UCSD-AML1 (cell line): ENCODE measurements at regions not wholly inside any gene's neighbourhood (a gene's known extent, or its start where the extent isn't known, plus 50 kb on each side); places are given as distances from the start of the nearest gene placed in this dataset.

ENCODE experiments used
- DNase-seq: peaks from one replicate; lab custom pipeline; 2025; ENCODE audit not compliant: unreplicated experiment; lab: John Stamatoyannopoulos, UW

DNA sequence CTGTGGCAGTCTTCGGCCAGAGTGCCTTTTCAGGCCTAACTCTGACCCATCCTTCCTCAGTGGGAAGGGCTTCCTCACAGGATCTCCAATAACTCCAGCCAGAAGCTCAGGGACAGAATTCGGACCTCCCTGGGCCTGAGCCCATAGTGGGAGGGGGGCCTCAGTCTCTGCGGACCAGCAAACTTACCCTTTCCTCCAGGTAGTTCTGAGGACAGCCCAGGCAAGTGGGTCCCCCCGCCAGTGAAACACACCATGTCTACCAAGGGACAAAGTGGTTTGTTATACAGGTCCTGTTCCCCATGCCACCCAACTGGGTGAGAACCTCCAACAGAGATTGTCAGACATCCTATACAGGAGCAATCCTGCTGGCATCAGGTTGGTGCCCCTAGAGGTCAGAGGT lies 350.4 kb downstream of the RAB28 start:
- no peak for DNase-seq

DNA sequence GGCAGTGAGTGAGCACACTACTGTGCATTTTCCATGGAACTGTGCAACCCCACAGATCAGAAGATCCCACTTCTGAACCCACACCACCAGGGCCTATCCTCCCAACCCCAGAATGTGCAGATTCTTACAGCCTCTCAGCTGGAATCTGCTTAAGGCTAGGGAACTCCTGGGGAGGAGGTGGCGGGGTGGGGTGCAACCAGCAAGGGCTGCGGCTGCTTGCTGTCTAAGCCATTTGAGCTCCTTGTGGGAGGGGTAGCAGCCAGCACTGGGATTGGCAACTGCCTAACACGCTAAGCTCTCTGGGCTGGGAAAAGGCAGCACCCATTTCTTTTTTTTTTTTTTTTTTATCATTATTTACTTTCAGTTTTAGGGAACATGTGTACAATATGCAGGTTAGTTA lies 353.3 kb downstream of the RAB28 start:
- DNase-seq: no peak

DNA sequence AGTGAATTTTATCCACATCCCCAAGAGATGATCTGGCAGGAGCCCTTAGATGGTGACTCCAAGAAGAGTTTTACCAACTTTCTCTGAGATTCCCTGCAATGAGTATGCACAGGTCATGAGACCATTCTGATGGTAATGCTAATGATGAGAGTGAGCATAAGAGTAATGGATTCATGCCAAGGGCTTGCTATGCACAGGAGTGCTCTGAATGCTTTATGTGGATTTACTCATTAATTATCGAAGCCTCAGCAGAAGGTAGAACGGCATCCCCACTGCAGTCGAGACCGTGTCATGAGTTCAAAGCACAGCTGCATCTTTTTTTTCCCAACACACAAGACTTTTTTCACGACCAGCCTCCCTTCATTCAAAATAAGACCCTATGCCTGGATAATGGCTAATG lies 355.0 kb downstream of the RAB28 start:
- DNase-seq: no peak

DNA sequence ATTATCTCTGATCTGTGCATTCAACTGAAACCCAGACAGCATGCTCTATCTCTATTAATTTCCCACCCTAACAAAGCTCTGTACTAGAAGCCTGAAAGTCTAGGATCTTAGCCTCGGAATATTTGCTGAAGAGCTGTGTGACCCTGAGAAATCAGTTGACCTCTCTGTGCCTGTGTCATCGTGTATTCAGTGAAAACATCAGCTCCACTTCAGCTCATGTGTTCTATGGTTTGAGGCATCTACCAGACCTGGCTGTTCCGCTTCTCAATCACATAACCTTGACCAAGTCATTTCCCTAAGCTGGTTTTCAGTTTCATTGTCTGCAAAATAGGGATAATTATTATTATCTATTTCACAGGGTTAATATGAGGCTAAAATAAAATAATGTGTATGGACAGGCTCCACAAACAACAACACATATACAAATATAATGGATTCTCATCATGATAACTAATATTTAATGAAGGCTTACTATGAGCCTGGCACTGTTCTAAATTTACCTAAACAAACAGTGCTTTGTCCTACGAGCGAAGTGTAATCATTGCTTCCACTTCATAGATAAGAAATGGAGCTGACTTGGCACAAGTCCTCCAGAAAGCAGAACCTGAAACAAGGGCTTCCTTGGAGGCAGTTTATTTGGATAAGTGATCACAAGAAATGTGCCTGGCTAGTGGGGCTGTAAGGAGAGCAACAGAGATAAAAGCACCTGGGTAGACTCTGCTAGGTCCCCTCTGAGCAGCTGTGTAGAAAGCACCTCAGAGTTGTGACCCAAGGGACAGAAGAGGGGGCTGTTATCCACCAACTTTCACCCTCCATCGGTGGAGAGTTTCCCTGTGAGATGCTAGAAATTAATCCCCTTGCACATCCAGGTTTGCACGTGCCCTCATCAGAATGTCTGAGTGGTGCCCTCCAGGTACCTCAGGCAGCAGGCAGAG lies 356.9 kb downstream of the RAB28 start:
- DNase-seq: no peak

DNA sequence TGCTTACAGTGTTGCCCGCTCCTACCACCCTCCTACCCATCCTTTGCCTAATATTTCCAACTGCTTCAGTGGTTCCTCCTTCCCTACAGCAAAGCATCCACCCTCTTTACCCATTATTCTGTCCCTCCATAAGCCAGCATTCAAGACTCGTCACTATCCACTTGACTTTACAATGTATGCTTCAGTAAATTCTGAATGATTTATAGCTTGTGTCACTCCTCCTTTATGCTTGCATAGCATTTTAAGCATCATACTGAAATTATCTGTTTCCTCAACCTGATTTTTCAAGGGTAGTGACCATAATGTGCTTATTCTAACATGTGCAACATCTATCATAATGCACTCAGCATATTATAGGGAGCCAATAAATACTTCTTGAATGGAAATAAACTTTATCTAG lies 365.5 kb downstream of the RAB28 start:
- DNase-seq: no peak

DNA sequence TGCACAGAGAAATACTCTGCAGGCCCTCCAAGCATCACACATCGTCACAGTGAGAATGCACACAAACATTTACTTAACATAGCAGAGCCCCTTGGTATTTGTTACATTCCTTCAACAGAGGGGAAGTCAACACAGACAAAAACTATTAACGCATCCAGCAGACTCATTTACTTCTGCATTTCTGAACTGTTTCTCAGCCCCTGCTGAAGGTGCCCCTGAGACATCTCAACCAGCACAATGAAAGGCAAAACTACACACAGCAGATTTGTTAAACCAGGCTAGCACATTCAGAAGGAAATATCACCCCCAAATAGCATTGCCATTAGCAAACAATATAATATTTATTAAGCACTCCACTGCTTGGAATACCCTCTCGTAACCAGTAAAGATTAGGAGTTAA lies 367.0 kb downstream of the RAB28 start:
- DNase-seq: no peak

DNA sequence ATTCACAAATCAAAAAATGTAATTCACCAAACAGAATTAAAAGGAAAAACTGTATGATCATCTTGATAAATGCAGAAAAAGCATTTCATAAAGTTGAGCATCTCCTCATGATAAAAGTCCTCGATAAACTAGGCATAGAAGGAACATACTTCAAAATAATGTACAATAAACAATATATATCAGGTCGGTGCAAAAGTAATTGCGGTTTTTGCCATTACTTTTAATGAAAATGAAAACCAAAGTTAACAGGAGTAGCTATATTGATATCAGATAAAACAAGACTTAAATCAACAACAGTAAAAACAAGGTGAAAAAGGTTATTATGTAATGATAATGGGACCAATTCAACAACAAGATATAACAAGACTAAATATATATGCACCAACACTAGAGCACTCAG lies 372.1 kb downstream of the RAB28 start:
- no peak for DNase-seq

DNA sequence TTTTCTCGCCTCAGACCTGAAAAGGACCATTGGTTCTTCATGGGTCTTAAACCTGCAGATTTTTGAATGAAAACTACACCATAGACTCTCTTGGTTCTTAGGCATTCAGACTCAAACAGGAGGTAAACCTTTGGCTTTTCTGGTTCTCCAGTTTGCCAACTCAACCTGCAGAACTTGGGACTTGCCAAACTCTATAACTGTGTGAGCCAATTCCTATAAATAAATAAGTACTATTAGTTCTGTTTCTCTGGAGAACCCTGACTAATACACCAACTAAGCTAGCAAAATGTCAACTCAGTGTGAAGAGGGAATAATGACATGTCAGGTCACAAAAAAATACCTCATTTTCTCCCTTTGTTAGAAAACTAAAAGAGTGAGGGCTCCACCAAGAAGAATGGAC lies 374.6 kb downstream of the RAB28 start:
- no peak for DNase-seq

DNA sequence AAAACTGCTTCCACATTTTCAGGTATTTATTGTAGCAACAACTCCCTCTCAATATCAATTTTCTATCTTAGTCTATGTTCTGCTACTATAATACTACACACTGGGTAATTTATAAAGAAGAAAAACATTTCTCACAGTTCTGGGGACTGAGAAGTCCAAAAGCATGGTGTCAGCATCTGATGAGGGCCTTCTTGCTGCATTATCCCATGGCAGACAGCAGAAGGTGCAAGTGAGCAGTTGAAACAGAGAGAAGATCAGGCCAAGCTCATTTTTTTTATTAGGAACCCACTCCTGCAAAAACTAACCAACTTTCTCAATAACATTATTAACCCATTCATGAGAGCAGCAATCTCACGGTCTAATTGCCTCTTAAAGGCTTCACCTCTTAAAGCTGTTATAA lies 376.0 kb downstream of the RAB28 start:
- DNase-seq: no peak

DNA sequence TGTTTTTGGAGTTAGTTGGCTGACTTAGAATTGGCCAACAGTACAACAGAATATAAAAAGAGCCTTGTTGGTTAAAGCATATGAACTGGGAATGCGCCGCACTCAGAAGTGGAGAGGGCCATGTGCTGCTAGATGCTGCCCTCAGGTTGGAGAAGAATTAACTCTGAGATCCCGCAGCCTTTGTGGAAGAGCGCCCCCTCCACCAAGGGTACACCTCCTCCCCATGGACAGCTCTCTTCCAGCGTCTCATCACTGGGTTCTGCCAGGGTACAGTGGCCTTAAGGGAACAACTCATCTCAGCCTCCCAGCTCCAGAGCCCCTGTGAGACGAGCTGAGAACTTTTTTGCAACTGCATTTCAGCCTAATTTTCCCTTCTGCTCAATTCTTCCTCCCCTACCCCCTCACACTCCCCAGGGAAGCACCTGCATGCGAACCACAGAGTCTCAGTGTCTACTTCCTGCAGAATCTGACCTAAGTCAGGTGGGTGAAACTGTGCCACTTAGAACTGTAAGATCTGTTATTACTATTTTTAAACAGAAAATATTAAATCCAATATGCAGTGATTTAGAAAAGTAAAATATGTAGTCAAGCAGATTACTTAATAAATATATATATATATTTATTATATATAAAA lies 380.6 kb downstream of the RAB28 start:
- no peak for DNase-seq

DNA sequence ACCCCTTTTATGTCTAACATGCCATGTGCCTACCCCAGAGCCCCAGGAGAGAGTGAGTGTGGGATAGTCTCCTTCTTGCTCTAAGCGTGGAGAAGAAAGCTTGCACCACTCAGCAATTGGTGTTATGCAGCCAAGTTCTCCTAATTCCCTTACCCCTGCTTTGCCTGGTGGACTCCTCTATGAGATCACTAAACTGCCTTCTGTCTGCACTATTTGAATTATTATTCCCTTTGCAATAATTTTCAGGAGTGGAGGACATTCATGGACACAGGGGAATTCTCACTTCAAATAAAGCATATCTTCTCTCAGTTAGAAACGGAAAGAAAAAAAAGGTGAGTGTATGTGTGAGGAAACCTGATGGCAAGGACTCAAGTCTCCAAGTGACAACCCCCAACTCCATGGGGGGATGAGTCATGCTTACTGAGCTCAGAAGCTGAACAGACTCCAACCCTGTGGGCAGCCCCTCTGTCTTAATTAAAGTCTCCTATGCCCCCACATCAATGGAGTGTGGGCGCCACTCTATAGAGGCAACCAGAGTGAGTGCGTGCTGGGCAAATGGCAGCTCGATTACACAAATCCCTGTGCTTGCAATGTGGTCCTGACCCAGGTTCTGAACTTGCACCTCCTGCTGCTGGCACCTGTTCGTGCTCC lies 381.9 kb downstream of the RAB28 start:
- DNase-seq: no peak

DNA sequence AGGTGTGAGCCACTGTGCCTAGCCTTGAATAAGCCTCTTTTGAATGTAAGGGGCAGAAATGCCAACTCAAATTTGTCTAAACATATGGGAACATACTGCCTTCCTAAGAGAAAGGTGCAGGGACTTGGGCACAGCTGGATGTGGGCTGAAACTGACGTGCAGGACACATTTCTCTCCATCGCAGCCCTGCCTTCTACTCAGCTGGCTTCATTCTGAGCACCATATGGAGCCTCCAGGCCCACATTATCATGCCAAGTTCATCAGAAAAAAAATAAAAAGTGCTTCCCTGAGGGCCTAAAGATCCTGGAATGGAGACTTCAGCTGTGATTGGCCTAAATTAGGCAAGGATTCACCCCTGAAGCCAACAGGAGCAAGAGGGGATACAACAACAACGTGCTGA lies 386.2 kb downstream of the RAB28 start:
- no peak for DNase-seq

DNA sequence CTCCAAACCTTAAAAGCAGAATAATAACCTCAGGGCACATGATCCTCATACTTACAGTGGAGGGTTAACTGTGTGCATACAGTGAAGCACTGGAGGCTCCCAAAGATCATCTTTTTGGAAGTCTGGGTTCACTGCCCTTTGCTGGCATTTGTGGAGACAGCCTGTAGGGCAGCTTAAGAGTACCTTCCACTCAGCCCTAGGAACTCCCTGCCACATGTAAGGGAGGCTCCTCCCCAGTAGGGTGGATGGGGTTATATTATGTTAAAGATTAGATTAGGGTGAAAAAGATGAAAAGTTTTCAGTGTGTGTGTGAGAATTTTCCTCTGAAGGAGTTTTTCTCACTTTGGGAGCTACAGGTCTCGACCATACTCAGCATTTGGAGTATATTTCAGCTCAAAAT lies 388.4 kb downstream of the RAB28 start:
- DNase-seq: no peak

DNA sequence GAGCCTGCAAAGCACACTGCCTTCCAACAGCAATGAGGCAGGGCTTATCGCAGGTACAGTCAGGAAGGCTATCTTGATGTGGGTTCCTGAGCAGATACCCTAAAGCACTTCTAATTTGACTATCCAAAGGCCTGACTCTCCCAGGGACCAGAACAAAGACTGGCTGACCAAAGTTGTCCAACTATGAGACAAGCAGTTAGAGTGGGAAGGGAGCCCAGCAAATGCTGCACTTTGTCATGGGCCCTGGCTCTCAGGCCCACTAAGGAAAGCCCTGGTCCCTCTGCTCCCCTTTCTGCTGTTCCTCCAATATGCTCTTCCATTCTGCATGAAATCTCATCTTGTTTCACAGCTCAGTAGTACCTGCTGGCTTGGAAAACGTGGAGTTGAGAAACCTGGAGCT lies 391.0 kb downstream of the RAB28 start:
- DNase-seq: no peak

DNA sequence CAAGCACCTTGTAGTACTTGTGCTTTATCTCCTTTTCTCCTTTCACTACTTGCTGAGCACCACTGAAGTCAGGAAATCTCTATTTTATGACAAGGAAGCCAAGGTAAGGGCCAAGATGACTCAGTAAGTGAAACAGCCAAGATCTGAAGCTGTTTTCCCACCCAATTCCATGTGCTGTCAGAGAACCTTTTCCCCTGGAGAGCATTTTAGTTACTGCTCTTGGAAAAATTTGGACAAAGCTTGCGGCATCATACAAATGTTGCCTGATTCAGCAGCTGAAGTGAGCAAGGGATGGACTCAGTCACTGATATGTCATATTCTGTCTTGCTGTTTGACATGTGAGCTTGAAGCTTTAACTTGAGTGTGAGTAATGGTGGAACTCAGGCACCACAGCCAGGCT lies 391.4 kb downstream of the RAB28 start:
- DNase-seq: no peak

DNA sequence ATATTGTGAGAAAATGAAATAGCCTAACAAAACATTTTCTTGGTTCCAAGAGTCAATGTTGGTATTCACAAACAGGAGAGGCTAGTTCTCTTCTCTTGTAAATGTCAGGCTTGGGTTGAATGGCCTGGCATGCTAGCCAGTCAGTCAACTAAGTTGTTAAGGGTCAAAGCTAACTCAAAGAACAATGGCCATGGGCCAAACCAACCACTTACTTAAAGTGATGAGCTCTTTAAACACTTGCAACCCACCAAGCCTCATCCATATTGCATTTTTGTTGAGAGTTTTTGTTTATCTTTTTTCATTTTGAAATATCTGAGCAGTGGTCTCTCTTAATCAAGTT lies 394.5 kb downstream of the RAB28 start:
- DNase-seq: no peak

DNA sequence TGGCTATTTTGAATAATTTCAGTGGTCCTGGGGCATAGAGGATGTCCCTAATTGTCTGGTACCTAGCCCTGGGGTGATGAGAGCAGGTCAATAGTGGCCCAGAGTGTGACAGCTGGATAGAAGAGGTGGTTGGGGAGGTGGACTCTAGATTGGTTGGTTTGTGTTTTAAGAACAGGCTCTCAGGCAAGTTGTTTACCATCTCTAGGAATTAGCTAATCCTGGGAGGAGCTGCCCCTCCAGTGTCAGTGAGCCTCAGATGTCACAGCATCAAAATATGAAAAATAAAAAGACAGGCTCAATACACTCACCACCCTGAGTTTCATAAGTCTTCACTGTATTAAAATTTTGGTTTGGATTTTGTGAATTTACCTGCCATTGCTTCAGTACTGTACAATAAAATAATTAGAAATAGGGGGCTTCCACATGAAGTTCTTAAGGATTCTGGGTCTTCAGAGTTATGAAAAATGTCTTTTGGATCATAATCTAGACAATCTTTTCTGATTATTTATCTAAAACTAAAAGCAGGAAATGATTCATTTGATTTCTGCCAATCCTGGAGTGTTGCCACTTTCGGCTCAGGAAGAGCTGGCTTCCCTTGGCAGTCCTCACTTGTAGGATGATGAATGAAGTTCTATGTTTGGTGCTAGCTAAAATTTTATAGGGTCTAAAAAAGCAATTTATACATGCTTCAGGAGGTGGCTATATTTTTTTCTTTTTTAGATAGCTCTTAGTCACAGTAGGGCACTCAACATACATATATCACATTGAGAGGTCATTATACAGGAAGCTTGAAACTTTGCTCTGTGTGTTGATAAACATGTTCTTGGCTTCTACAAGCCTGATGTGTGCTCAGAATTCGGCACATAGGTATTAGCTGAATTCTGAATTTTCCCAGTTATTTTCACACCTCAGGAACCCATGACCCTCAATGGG lies 395.1 kb downstream of the RAB28 start:
- no peak for DNase-seq

DNA sequence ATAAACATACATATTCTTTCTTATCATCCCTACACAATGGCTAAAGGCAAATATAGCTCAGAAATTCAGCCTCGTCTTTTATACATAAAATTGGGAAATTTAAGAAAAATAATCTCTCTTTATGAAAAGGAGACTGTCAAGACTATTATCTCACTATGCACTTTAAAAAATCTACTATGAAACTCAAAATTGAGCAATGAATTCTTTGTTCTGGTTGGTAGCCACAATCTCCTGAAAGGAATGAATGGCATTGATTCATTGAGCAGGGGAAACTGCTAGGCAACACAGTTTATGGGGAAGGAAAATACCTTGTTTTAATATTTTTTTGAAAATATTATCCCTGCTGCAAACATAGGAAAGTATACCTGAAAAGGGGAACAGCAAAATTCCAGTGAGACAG lies 397.1 kb downstream of the RAB28 start:
- DNase-seq: no peak

DNA sequence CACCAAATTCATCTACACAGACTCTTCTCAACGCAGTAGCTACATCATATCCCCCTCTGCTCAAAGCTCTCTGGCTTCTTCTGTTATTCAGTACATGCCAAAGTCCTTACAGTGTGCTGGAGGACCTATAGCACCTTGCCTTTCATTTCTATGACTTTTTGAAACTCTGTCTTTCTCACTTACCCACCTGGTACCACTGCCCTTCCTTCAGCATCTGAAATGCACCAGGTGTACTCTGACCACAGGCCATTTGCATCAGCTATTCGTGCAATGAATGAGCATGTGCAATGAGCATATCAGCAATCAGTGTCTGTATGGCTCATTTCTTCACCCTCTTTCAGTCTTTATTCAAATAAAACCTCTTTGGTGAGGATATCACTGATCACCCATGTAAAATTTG lies 399.9 kb downstream of the RAB28 start:
- no peak for DNase-seq

DNA sequence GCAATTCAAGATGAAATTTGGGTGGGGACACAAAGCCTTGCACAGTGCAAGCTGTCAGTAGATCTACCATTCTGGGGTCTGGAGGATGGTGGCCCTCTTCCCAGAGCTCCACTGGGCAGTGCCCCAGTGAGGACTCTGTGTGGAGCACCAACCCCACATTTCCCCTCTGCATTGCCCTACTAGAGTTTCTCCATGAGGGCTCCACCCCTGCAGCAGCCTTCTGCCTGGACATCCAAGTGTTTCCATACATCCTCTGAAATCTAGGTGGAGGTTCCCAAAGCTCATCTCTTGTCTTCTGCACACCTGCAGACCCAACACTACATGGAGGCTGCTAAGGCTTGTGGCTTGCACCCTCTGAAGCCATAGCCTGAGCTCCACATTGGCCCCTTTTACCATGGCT lies 402.3 kb downstream of the RAB28 start:
- no peak for DNase-seq

DNA sequence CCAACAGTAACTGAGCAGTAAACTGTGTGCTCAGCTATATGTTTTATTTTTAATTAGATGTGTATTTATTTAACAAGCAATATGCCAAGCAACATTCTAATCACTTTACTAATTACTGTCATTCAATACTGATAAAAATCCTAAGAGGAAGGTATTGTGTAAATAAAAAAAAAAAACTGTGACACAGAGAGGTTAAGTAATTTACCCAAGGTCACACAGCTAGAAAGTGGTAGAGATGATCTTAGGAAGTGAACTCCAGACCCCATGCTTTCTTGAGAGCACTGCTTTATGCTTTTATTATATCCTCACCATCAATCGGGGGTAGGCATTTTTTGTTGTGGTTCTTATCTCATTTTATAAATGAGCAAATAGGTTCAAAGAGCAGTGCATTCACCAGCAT lies 417.1 kb downstream of the RAB28 start:
- DNase-seq: no peak
